Activated T-helper 1 cell treated with anti-CD3 and anti-CD28 coated beads, Interleukin-12 subunit alpha, Interleukin-12 subunit beta, Interleukin-2, Interleukin-4 antibody, amounts not matched to agents 30 ng/mL and 10 ng/mL and 1 ng/mL, durations not matched to agents 14 hours and 24 hours and 36 hours (primary cell): ENCODE measurements at regions not wholly inside any gene's neighbourhood (a gene's known extent, or its start where the extent isn't known, plus 50 kb on each side); places are given as distances from the start of the nearest gene placed in this dataset.

Experiments used
- DNase-seq: peaks from one replicate; pipeline ENCODE4 v3.0.0; 2021; ENCODE audit warnings: low spot score
- H3K27ac Mint-ChIP-seq: one replicate; pipeline ENCODE4 v1.8.0; 2021; ENCODE audit warnings: mild to moderate bottlenecking, mixed read lengths
- H3K27me3 Mint-ChIP-seq: one replicate; pipeline ENCODE4 v1.8.0; 2022; ENCODE audit warnings: mild to moderate bottlenecking, moderate library complexity, mixed read lengths; ENCODE audit not compliant: insufficient read depth
- H3K36me3 Mint-ChIP-seq: one replicate; pipeline ENCODE4 v1.8.0; 2021; ENCODE audit warnings: low read depth, mixed read lengths
- H3K4me1 Mint-ChIP-seq: one replicate; pipeline ENCODE4 v1.8.0; 2021; ENCODE audit warnings: low read depth, mixed read lengths
- H3K4me3 Mint-ChIP-seq: one replicate; pipeline ENCODE4 v1.8.0; 2021; ENCODE audit warnings: mild to moderate bottlenecking, moderate library complexity, mixed read lengths
- H3K9me3 Mint-ChIP-seq: one replicate; pipeline ENCODE4 v1.8.0; 2021; ENCODE audit warnings: mixed read lengths
- intact Hi-C: fragments of 100-400 bp; cut with micrococcal nuclease; formaldehyde crosslinking; loops from one replicate; pipeline ENCODE4 v1.15.1; 2024

GRCh38 chr9:11549311-11549794, 936.6 kb upstream of the PTPRD start:
- DNase-seq, result no peak
- H3K36me3 Mint-ChIP-seq, result no peaks in the 10 kb centered on the region
- no peak overlapping the region for H3K27ac Mint-ChIP-seq
- peaks cover 10% of the 10 kb centered on the region for H3K9me3 Mint-ChIP-seq
- H3K4me3 Mint-ChIP-seq, result no peak overlapping the region
- no peaks in the 10 kb centered on the region for H3K27me3 Mint-ChIP-seq
- intact Hi-C loops, result no loop called here
- no peaks in the 10 kb centered on the region for H3K4me1 Mint-ChIP-seq

- no peaks in the 10 kb centered on the region for H3K27me3 Mint-ChIP-seq
Measured at GRCh38 chr9:11551106-11551505, 938.3 kb upstream of the PTPRD start.

GRCh38 chr9:11558043-11558442, 945.2 kb upstream of the PTPRD start:
- intact Hi-C loops, result no loop called here
- no peaks in the 10 kb centered on the region for H3K27me3 Mint-ChIP-seq
- no peaks in the 10 kb centered on the region for H3K4me1 Mint-ChIP-seq
- no peak for DNase-seq
- H3K4me3 Mint-ChIP-seq, result no peak overlapping the region
- no peaks in the 10 kb centered on the region for H3K36me3 Mint-ChIP-seq
- peaks cover 24% of the 10 kb centered on the region for H3K9me3 Mint-ChIP-seq
- no peak overlapping the region for H3K27ac Mint-ChIP-seq

More at GRCh38 chr9:11551106-11551505, 938.3 kb upstream of the PTPRD start:
- Mint-ChIP-seq H3K27ac (no peak overlapping the region), H3K9me3 (peaks cover 10% of the 10 kb centered on the region), H3K4me1 (no peaks in the 10 kb centered on the region), H3K4me3 (no peak overlapping the region), H3K36me3 (no peaks in the 10 kb centered on the region)
- intact Hi-C loops, result no loop called here
- DNase-seq, result no peak

GRCh38 chr9:11559001-11559776, 946.4 kb upstream of the PTPRD start:
- H3K9me3 Mint-ChIP-seq, result peaks cover 25% of the 10 kb centered on the region
- no peak overlapping the region for H3K27ac Mint-ChIP-seq
- H3K36me3 Mint-ChIP-seq, result no peaks in the 10 kb centered on the region
- H3K4me1 Mint-ChIP-seq, result no peaks in the 10 kb centered on the region
- intact Hi-C loops, result no loop called here
- no peaks in the 10 kb centered on the region for H3K27me3 Mint-ChIP-seq
- no peak for DNase-seq
- H3K4me3 Mint-ChIP-seq, result no peak overlapping the region

GRCh38 chr9:11577522-11577921, 964.7 kb upstream of the PTPRD start:
- Mint-ChIP-seq H3K4me3 (no peak overlapping the region), H3K36me3 (no peaks in the 10 kb centered on the region), H3K27me3 (no peaks in the 10 kb centered on the region), H3K9me3 (peaks cover 3% of the 10 kb centered on the region), H3K27ac (no peak overlapping the region), H3K4me1 (no peaks in the 10 kb centered on the region)
- DNase-seq, result no peak
- intact Hi-C loops, result no loop called here

GRCh38 chr9:11595756-11596155, 983.0 kb upstream of the PTPRD start:
- intact Hi-C loops, result no loop called here
- no peak overlapping the region for H3K27ac Mint-ChIP-seq
- no peaks in the 10 kb centered on the region for H3K4me1 Mint-ChIP-seq
- no peaks in the 10 kb centered on the region for H3K36me3 Mint-ChIP-seq
- H3K4me3 Mint-ChIP-seq, result no peak overlapping the region
- H3K27me3 Mint-ChIP-seq, result no peaks in the 10 kb centered on the region
- H3K9me3 Mint-ChIP-seq, result peaks cover 10% of the 10 kb centered on the region
- DNase-seq, result no peak

- no peak for DNase-seq
- no peak overlapping the region for H3K4me3 Mint-ChIP-seq
- H3K27ac Mint-ChIP-seq, result no peak overlapping the region
- intact Hi-C loops, result no loop called here
- H3K27me3 Mint-ChIP-seq, result no peaks in the 10 kb centered on the region
- H3K9me3 Mint-ChIP-seq, result peaks cover 34% of the 10 kb centered on the region
- H3K4me1 Mint-ChIP-seq, result no peaks in the 10 kb centered on the region
- H3K36me3 Mint-ChIP-seq, result no peaks in the 10 kb centered on the region
Measured at GRCh38 chr9:11618241-11618805, 1005.5 kb upstream of the PTPRD start.

- peaks cover 32% of the 10 kb centered on the region for H3K9me3 Mint-ChIP-seq
- intact Hi-C loops, result no loop called here
- no peaks in the 10 kb centered on the region for H3K4me1 Mint-ChIP-seq
- no peaks in the 10 kb centered on the region for H3K36me3 Mint-ChIP-seq
- H3K27ac Mint-ChIP-seq, result no peak overlapping the region
- DNase-seq, result no peak
- H3K27me3 Mint-ChIP-seq, result no peaks in the 10 kb centered on the region
- H3K4me3 Mint-ChIP-seq, result no peak overlapping the region
Measured at GRCh38 chr9:11632691-11633090, 1019.9 kb upstream of the PTPRD start.

- no peak overlapping the region for H3K4me3 Mint-ChIP-seq
- no peaks in the 10 kb centered on the region for H3K4me1 Mint-ChIP-seq
- H3K36me3 Mint-ChIP-seq, result no peaks in the 10 kb centered on the region
- intact Hi-C loops, result no loop called here
- H3K27me3 Mint-ChIP-seq, result no peaks in the 10 kb centered on the region
- H3K27ac Mint-ChIP-seq, result no peak overlapping the region
- H3K9me3 Mint-ChIP-seq, result peaks cover 28% of the 10 kb centered on the region
- DNase-seq, result no peak
Measured at GRCh38 chr9:11646831-11647230, 1034.0 kb upstream of the PTPRD start.

- Mint-ChIP-seq H3K4me1 (no peaks in the 10 kb centered on the region), H3K27me3 (no peaks in the 10 kb centered on the region), H3K36me3 (no peaks in the 10 kb centered on the region), H3K27ac (no peak overlapping the region), H3K9me3 (peaks cover 16% of the 10 kb centered on the region), H3K4me3 (no peak overlapping the region)
- intact Hi-C loops, result no loop called here
- DNase-seq, result no peak
Measured at GRCh38 chr9:11653867-11654266, 1039.3 kb upstream of the TYRP1 start.

- H3K4me1 Mint-ChIP-seq, result no peaks in the 10 kb centered on the region
- no peak for DNase-seq
- H3K27me3 Mint-ChIP-seq, result no peaks in the 10 kb centered on the region
Measured at GRCh38 chr9:11663913-11664312, 1029.3 kb upstream of the TYRP1 start.

GRCh38 chr9:11676821-11677220, 1016.4 kb upstream of the TYRP1 start:
- intact Hi-C loops, result no loop called here
- H3K4me3 Mint-ChIP-seq, result no peak overlapping the region
- DNase-seq, result no peak
- H3K4me1 Mint-ChIP-seq, result no peaks in the 10 kb centered on the region
- peaks cover 27% of the 10 kb centered on the region for H3K9me3 Mint-ChIP-seq
- no peaks in the 10 kb centered on the region for H3K27me3 Mint-ChIP-seq
- no peak overlapping the region for H3K27ac Mint-ChIP-seq
- H3K36me3 Mint-ChIP-seq, result no peaks in the 10 kb centered on the region

More at GRCh38 chr9:11663913-11664312, 1029.3 kb upstream of the TYRP1 start:
- Mint-ChIP-seq H3K27ac (no peak overlapping the region), H3K36me3 (no peaks in the 10 kb centered on the region), H3K9me3 (peaks cover 12% of the 10 kb centered on the region), H3K4me3 (no peak overlapping the region)
- intact Hi-C loops, result no loop called here

GRCh38 chr9:11686733-11687132, 1006.5 kb upstream of the TYRP1 start:
- H3K27me3 Mint-ChIP-seq, result no peaks in the 10 kb centered on the region
- intact Hi-C loops, result no loop called here
- no peak overlapping the region for H3K4me3 Mint-ChIP-seq
- DNase-seq, result no peak
- H3K9me3 Mint-ChIP-seq, result peaks cover 16% of the 10 kb centered on the region
- no peak overlapping the region for H3K27ac Mint-ChIP-seq
- H3K36me3 Mint-ChIP-seq, result no peaks in the 10 kb centered on the region
- no peaks in the 10 kb centered on the region for H3K4me1 Mint-ChIP-seq
